ENCODE measurements at regions not wholly inside any gene's neighbourhood (a gene's known extent, or its start where the extent isn't known, plus 50 kb on each side); places are given as distances from the start of the nearest gene placed in this dataset.
"Not testable (repeated sequence)": the region's sequence is repeated elsewhere in the genome, so short reads cannot be mapped to it uniquely, and the experiment has no call there.

DNA sequence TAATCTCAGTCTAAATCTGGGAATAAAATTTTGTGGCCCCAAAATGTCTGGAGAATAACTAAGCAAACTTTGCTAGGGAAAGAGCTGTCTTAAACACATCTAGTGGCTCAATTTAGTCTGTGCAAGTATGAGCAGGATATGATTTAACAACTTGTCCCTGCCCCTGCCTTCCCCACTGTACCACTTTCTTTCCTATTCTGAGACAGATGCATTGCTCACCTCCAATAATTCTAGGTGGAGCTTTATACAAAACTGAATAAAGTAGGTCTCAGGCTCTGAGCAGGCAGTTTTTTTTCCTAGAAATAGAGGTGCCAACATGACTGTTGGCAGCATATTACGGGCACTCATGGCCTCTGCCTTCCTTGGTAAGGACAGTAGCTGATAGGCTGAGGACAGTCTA, 412.1 kb downstream of the DAD1 start:
- peaks cover 62% of the 10 kb centered on the region for H3K4me1 Mint-ChIP-seq (ENCODE audit: low read depth, unreplicated experiment)
- DNase-seq = no peak
- H3K27me3 Mint-ChIP-seq (ENCODE audit: unreplicated experiment) = no peaks in the 10 kb centered on the region
- CTCF ChIA-PET = no interaction called here
- intact Hi-C loops (cut with micrococcal nuclease; ENCODE audit: unreplicated experiment) = no loop called here
- peaks cover 10% of the 10 kb centered on the region for H3K36me3 Mint-ChIP-seq (ENCODE audit: insufficient read depth, unreplicated experiment)
- no peaks in the 10 kb centered on the region for H3K9me3 Mint-ChIP-seq (ENCODE audit: low read depth, unreplicated experiment)
- H3K27ac Mint-ChIP-seq (ENCODE audit: unreplicated experiment) = no peak overlapping the region
- BruUV-seq (replicated peaks) = no TSS peak
- no peak overlapping the region for H3K4me3 Mint-ChIP-seq (ENCODE audit: low read depth, unreplicated experiment)
- TF ChIP-seq, protein P1, sequence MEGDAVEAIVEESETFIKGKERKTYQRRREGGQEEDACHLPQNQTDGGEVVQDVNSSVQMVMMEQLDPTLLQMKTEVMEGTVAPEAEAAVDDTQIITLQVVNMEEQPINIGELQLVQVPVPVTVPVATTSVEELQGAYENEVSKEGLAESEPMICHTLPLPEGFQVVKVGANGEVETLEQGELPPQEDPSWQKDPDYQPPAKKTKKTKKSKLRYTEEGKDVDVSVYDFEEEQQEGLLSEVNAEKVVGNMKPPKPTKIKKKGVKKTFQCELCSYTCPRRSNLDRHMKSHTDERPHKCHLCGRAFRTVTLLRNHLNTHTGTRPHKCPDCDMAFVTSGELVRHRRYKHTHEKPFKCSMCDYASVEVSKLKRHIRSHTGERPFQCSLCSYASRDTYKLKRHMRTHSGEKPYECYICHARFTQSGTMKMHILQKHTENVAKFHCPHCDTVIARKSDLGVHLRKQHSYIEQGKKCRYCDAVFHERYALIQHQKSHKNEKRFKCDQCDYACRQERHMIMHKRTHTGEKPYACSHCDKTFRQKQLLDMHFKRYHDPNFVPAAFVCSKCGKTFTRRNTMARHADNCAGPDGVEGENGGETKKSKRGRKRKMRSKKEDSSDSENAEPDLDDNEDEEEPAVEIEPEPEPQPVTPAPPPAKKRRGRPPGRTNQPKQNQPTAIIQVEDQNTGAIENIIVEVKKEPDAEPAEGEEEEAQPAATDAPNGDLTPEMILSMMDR (IDR thresholded peaks at IDR 0.05; ENCODE audit: unreplicated experiment) = no peak

DNA sequence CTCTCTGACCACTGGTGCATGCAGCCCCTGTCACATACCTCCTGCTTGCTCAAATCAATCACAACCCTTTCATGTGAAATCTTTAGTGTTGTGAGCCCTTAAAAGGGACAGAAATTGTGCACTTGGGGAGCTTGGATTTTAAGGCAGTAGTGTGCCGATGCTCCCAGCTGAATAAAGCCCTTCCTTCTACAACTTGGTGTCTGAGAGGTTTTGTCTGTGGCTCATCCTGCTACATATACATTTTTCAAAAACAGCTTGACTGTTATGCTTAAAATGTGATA, 413.8 kb downstream of the DAD1 start:
- H3K36me3 Mint-ChIP-seq (ENCODE audit: insufficient read depth, unreplicated experiment); DNase-seq; H3K9me3 Mint-ChIP-seq (ENCODE audit: low read depth, unreplicated experiment); H3K27me3 Mint-ChIP-seq (ENCODE audit: unreplicated experiment); intact Hi-C loops (cut with micrococcal nuclease; ENCODE audit: unreplicated experiment); BruUV-seq (replicated peaks); CTCF ChIA-PET: not testable (repeated sequence)
- H3K4me3 Mint-ChIP-seq (ENCODE audit: low read depth, unreplicated experiment) = peak overlapping the region; percentile 46
- H3K27ac Mint-ChIP-seq (ENCODE audit: unreplicated experiment) = peak overlapping the region; percentile 68
- H3K4me1 Mint-ChIP-seq (ENCODE audit: low read depth, unreplicated experiment) = peaks cover 61% of the 10 kb centered on the region

DNA sequence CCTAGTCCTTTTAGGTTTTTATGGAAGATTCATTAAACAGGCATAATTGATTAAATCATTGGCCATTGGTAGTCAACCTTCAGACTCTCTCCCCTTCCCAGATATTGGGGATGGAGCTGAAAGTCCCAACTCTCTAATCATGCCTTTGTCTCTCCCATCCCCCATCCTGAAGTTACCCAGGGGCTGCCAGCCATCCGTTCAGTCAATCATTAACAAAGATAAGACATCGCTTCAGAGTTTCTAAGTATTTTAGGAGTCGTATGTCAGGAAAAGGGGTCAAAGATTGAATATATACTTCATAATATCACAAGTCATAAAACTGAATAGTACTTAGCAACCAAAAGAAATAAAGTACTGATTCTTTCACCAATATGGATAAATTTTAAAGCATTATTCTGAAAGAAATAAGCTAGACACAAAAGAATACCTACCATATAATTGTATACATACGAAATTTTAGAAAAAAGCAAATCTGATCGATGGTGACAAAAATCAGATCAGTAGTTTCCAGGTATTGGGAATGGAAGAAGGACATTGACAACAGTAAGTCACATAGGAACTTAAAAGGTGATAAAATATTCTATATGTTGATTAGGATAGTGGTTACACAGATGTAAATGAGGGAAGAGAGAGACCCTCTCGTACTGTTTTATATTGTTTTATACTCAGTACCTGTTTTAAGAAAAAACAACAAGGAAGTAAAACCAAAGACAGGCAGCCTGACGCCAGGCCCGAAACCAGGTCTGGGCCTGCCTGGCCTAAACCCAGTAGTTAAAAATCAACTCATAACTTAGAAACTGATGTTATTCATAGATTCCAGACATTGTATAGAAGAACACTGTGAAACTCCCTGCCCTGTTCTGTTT, 414.4 kb downstream of the DAD1 start:
- Mint-ChIP-seq H3K4me1 (ENCODE audit: low read depth, unreplicated experiment) (peaks cover 58% of the 10 kb centered on the region), H3K4me3 (ENCODE audit: low read depth, unreplicated experiment) (peak overlapping the region; percentile 46), H3K36me3 (ENCODE audit: insufficient read depth, unreplicated experiment) (peaks cover 10% of the 10 kb centered on the region), H3K27me3 (ENCODE audit: unreplicated experiment) (no peaks in the 10 kb centered on the region), H3K9me3 (ENCODE audit: low read depth, unreplicated experiment) (no peaks in the 10 kb centered on the region), H3K27ac (ENCODE audit: unreplicated experiment) (peak overlapping the region; percentile 68)
- intact Hi-C loops (cut with micrococcal nuclease; ENCODE audit: unreplicated experiment) = no loop called here
- CTCF ChIA-PET = no interaction called here
- BruUV-seq (replicated peaks) = no TSS peak
- DNase-seq = peak; percentile 24
- TF ChIP-seq, protein P1 (IDR thresholded peaks at IDR 0.05; ENCODE audit: unreplicated experiment) = no peak

GRCh38 chr14:22168092-22168955, 420.7 kb downstream of the DAD1 start:
- TF ChIP-seq, protein P1 (IDR thresholded peaks at IDR 0.05; ENCODE audit: unreplicated experiment) = no peak
- Mint-ChIP-seq H3K36me3 (ENCODE audit: insufficient read depth, unreplicated experiment) (no peaks in the 10 kb centered on the region), H3K9me3 (ENCODE audit: low read depth, unreplicated experiment) (no peaks in the 10 kb centered on the region), H3K27ac (ENCODE audit: unreplicated experiment) (no peak overlapping the region), H3K27me3 (ENCODE audit: unreplicated experiment) (no peaks in the 10 kb centered on the region), H3K4me1 (ENCODE audit: low read depth, unreplicated experiment) (peaks cover 40% of the 10 kb centered on the region), H3K4me3 (ENCODE audit: low read depth, unreplicated experiment) (no peak overlapping the region)
- BruUV-seq (replicated peaks) = no TSS peak
- DNase-seq = no peak
- CTCF ChIA-PET = interaction anchor here (0.6 to 1.7 kb wide), 3 partner anchors 33 to 53 kb away, joined by 3 to 10 read pairs (median 4); no protein-coding TSS in a partner anchor
- intact Hi-C loops (cut with micrococcal nuclease; ENCODE audit: unreplicated experiment) = loop anchor here (10.0 kb wide), 1 partner anchor 56 kb away; no protein-coding TSS in a partner anchor

All from Calu3 (cell line).